ENCODE measurements at regions not wholly inside any gene's neighbourhood (a gene's known extent, or its start where the extent isn't known, plus 50 kb on each side); places are given as distances from the start of the nearest gene placed in this dataset.

- H3K4me3 ChIP-seq: no peak overlapping the region
- ATAC-seq (ENCODE audit: insufficient number of reproducible peaks, low FRiP score, low read depth): no peak
- H3K9me3 ChIP-seq: no peaks in the 10 kb centered on the region
- no peaks in the 10 kb centered on the region for H3K27me3 ChIP-seq (replicated peaks; ENCODE audit: insufficient read depth)
- no peaks in the 10 kb centered on the region for H3K36me3 ChIP-seq
- no peak for TF ChIP-seq CTCF (IDR thresholded peaks at IDR 0.05)
- no peaks in the 10 kb centered on the region for H3K4me1 ChIP-seq (ENCODE audit: control insufficient read depth in 1 of 2, low read depth in 2 of 2)
- no peak for DNase-seq (ENCODE audit: low spot score)
- H3K27ac ChIP-seq: no peak overlapping the region
Measured at GRCh38 chr2:15792331-15792730, 148.0 kb upstream of the MYCN start.

DNA sequence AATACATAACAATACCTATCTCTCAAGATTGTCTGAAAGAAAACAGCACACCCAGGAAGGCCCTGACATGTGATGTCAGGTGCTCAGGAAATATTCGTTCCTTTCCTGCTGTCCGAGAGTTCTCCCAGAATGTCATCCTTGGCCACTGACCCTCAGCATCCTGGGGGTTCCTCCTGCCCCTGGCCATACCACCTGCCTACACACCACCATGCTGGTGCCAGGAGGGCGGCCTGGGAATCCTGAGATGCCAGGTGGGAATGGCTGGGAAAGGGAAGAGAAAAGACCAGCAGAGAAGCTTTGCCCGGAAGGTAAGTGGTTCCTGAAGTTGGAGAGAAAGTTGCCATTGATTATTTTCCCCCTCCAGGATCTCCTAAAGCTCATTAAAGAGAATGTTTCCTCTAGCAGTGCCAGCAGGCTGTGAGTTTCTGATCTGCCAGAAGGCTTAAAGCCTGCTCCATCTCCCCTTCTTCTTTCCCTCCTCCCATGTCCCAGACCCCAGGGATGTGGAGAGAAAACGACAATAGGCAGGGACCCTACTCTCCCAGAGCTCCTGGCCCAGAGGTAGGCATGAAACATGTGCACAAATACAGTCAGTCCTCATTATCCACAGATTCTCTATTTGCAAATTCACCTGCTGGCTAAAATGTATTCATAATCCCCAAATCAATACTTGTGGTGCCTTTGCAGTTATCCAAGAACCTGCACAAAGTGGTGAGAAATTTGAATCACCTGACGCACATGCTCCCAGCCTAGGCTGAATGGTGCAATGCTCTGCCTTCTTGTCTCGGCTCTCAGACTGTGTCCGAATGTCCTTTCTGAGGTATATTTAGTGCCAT, 147.1 kb upstream of the MYCN start:
- Histone ChIP-seq H3K4me1 (ENCODE audit: control insufficient read depth in 1 of 2, low read depth in 2 of 2) (no peaks in the 10 kb centered on the region), H3K27me3 (replicated peaks; ENCODE audit: insufficient read depth) (no peaks in the 10 kb centered on the region), H3K36me3 (no peaks in the 10 kb centered on the region), H3K27ac (no peak overlapping the region), H3K9me3 (no peaks in the 10 kb centered on the region), H3K4me3 (no peak overlapping the region)
- ATAC-seq (ENCODE audit: insufficient number of reproducible peaks, low FRiP score, low read depth) (no peak), DNase-seq (ENCODE audit: low spot score) (no peak)
- no peak for TF ChIP-seq CTCF (IDR thresholded peaks at IDR 0.05)

- Histone ChIP-seq H3K4me3 (no peak overlapping the region), H3K27ac (no peak overlapping the region), H3K4me1 (ENCODE audit: control insufficient read depth in 1 of 2, low read depth in 2 of 2) (no peaks in the 10 kb centered on the region), H3K9me3 (no peaks in the 10 kb centered on the region), H3K27me3 (replicated peaks; ENCODE audit: insufficient read depth) (no peaks in the 10 kb centered on the region), H3K36me3 (no peaks in the 10 kb centered on the region)
- DNase-seq (ENCODE audit: low spot score): no peak
- ATAC-seq (ENCODE audit: insufficient number of reproducible peaks, low FRiP score, low read depth): no peak
- TF ChIP-seq CTCF (IDR thresholded peaks at IDR 0.05): no peak
Measured at GRCh38 chr2:15793978-15794377, 146.4 kb upstream of the MYCN start.

- Histone ChIP-seq H3K4me1 (ENCODE audit: control insufficient read depth in 1 of 2, low read depth in 2 of 2) (no peaks in the 10 kb centered on the region), H3K27ac (no peak overlapping the region), H3K27me3 (replicated peaks; ENCODE audit: insufficient read depth) (no peaks in the 10 kb centered on the region), H3K9me3 (no peaks in the 10 kb centered on the region), H3K36me3 (no peaks in the 10 kb centered on the region), H3K4me3 (no peak overlapping the region)
- ATAC-seq (ENCODE audit: insufficient number of reproducible peaks, low FRiP score, low read depth) (no peak), DNase-seq (ENCODE audit: low spot score) (no peak)
- no peak for TF ChIP-seq CTCF (IDR thresholded peaks at IDR 0.05)
Measured at GRCh38 chr2:15794608-15795134, 145.7 kb upstream of the MYCN start.

DNA sequence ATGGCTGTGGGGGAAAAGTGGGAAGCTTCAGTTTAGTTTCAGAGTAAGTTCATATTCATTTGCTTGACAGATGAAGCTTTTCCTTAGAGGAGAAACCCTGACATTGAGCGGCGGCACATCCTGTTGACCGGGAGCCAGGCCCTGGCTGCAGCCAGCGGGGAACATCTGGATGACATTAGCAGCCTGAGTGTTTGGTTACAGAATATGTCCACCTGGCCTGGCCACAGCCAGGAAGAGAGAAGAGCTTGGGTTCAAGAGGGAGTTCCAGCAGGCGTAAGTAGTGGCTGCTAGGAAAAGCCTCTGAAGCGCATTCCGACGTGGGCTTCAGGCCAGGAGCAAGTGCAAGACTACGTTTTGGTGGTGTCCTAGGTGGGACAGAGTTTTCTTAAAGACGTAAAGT, 144.9 kb upstream of the MYCN start:
- no peak overlapping the region for H3K27ac ChIP-seq
- H3K9me3 ChIP-seq: no peaks in the 10 kb centered on the region
- no peaks in the 10 kb centered on the region for H3K36me3 ChIP-seq
- no peak overlapping the region for H3K4me3 ChIP-seq
- no peaks in the 10 kb centered on the region for H3K4me1 ChIP-seq (ENCODE audit: control insufficient read depth in 1 of 2, low read depth in 2 of 2)
- no peak for DNase-seq (ENCODE audit: low spot score)
- H3K27me3 ChIP-seq (replicated peaks; ENCODE audit: insufficient read depth): no peaks in the 10 kb centered on the region
- no peak for TF ChIP-seq CTCF (IDR thresholded peaks at IDR 0.05)
- ATAC-seq (ENCODE audit: insufficient number of reproducible peaks, low FRiP score, low read depth): no peak

Measured in thoracic aorta (tissue), 2 donors.